Trophoblast cell (in vitro differentiated cells and primary cell): ENCODE measurements at regions not wholly inside any gene's neighbourhood (a gene's known extent, or its start where the extent isn't known, plus 50 kb on each side); places are given as distances from the start of the nearest gene placed in this dataset.

ENCODE experiments used
- DNase-seq, 2 donors: peaks; one replicate each; pipeline ENCODE4 v3.0.0-alpha.2; 2016
- H2AFZ ChIP-seq: 2 replicates; pipeline ENCODE4 v1.6.1; 2013; ENCODE audit warnings: low read length, moderate library complexity, mild to moderate bottlenecking; ENCODE audit not compliant: insufficient read depth, poor library complexity
- H2AK5ac ChIP-seq: 2 replicates; pipeline ENCODE4 v1.6.1; 2013; ENCODE audit warnings: mild to moderate bottlenecking, low read length
- H2BK120ac ChIP-seq: 2 replicates; pipeline ENCODE4 v1.6.1; 2013; ENCODE audit warnings: low read length, mild to moderate bottlenecking, moderate library complexity; ENCODE audit not compliant: insufficient read depth, poor library complexity
- H2BK12ac ChIP-seq: 2 replicates; pipeline ENCODE4 v1.6.1; 2013; ENCODE audit warnings: mild to moderate bottlenecking, low read length, moderate library complexity
- H2BK5ac ChIP-seq: 2 replicates; pipeline ENCODE4 v1.6.1; 2013; ENCODE audit warnings: low read length, low read depth, moderate library complexity, mild to moderate bottlenecking; ENCODE audit not compliant: poor library complexity
- H3K14ac ChIP-seq: 2 replicates; pipeline ENCODE4 v1.6.1; 2013; ENCODE audit warnings: mild to moderate bottlenecking, low read length
- H3K18ac ChIP-seq: 2 replicates; pipeline ENCODE4 v1.6.1; 2013; ENCODE audit warnings: mild to moderate bottlenecking, low read length
- H3K23ac ChIP-seq: 2 replicates; pipeline ENCODE4 v1.6.1; 2013; ENCODE audit warnings: low read length
- H3K27ac ChIP-seq: 2 replicates; pipeline ENCODE4 v1.5.1; 2013; ENCODE audit warnings: low read depth, mild to moderate bottlenecking, inconsistent platforms, low read length, moderate library complexity
- H3K27me3 ChIP-seq: 2 replicates; pipeline ENCODE4 v1.6.1; 2013; ENCODE audit warnings: inconsistent platforms, mild to moderate bottlenecking, low read length, moderate library complexity; ENCODE audit not compliant: insufficient read depth
- H3K36me3 ChIP-seq, 2 experiments: 1 replicate in 1 of 2; 2 replicates in 1 of 2; pipeline ENCODE4 v1.6.1; 2013; ENCODE audit warnings: low read length in 2 of 2, mild to moderate bottlenecking in 2 of 2, moderate library complexity in 1 of 2; ENCODE audit not compliant: insufficient read depth in 2 of 2, control insufficient read depth in 1 of 2
- H3K4ac ChIP-seq: 2 replicates; pipeline ENCODE4 v1.6.1; 2013; ENCODE audit warnings: low read depth, mild to moderate bottlenecking, low read length, moderate library complexity
- H3K4me1 ChIP-seq, 2 experiments: 1 replicate in 1 of 2; 2 replicates in 1 of 2; pipeline ENCODE4 v1.6.1; 2013; ENCODE audit warnings: low read length in 2 of 2, mild to moderate bottlenecking in 2 of 2, moderate library complexity in 1 of 2; ENCODE audit not compliant: insufficient read depth in 2 of 2, control insufficient read depth in 1 of 2
- H3K4me2 ChIP-seq: 2 replicates; pipeline ENCODE4 v1.6.1; 2013; ENCODE audit warnings: inconsistent platforms, mild to moderate bottlenecking, low read length, moderate library complexity
- H3K4me3 ChIP-seq: 2 replicates; pipeline ENCODE4 v1.5.1; 2013; ENCODE audit warnings: mild to moderate bottlenecking, low read depth, low read length, inconsistent platforms
- H3K79me1 ChIP-seq: one replicate; pipeline ENCODE4 v1.6.1; 2013; ENCODE audit warnings: low read length
- H3K79me2 ChIP-seq: 2 replicates; pipeline ENCODE4 v1.6.1; 2013; ENCODE audit warnings: low read length, mild to moderate bottlenecking; ENCODE audit not compliant: control insufficient read depth, insufficient read depth, poor library complexity
- H3K9ac ChIP-seq: 2 replicates; pipeline ENCODE4 v1.6.1; 2013; ENCODE audit warnings: mild to moderate bottlenecking, low read length
- H3K9me3 ChIP-seq: 2 replicates; pipeline ENCODE4 v1.6.1; 2013; ENCODE audit warnings: low read depth, mild to moderate bottlenecking, control low read depth, inconsistent platforms, low read length; ENCODE audit not compliant: insufficient read depth
- H4K12ac ChIP-seq: 2 replicates; pipeline ENCODE4 v1.6.1; 2013; ENCODE audit warnings: low read depth, mild to moderate bottlenecking, low read length, moderate library complexity
- H4K8ac ChIP-seq: 2 replicates; pipeline ENCODE4 v1.6.1; 2013; ENCODE audit warnings: low read depth, mild to moderate bottlenecking, low read length, moderate library complexity
- H4K91ac ChIP-seq: one replicate; pipeline ENCODE4 v1.6.1; 2013; ENCODE audit warnings: low read depth, mild to moderate bottlenecking, low read length, moderate library complexity
- WGBS: extraction: QIAGEN DNeasy Blood & Tissue Kit; methylation state at CpG from one replicate; pipeline ENCODE4 v1.1.7; 2013; ENCODE audit warnings: missing lambda C conversion rate; ENCODE audit not compliant: insufficient read length, insufficient coverage; ENCODE audit errors: extremely low coverage; 5-methylcytosine and 5-hydroxymethylcytosine counted together

DNA sequence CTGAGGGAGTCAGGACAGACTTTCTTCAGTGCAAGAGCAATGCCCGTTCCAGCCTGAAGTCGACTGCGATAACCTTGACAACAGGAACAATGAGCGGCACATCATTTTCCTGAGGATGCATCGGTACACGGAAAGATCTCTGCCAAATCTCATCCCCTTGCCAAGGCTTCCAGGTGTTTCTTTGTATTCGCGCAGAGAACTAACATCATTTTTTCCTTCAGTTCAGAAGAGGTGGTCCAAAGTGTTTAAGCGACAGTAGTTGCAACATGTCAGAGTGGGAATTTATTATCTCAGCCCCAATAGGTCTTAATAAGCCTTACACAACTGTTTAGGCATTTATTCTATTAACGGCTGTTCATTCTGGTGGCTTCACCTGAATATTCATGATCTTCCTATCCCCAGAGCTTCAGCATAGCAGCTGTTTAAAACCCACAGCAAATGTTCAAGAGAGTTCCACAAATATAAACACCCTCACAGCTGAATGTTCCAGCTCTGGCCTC, 129.7 kb upstream of the NFIA start:
- H4K12ac ChIP-seq: no peak overlapping the region
- no peak overlapping the region for H2AFZ ChIP-seq
- no peaks in the 10 kb centered on the region for H3K36me3 ChIP-seq
- no peak overlapping the region for H3K4me2 ChIP-seq
- H4K8ac ChIP-seq: no peak overlapping the region
- no peak overlapping the region for H3K27ac ChIP-seq
- no peaks in the 10 kb centered on the region for H3K79me1 ChIP-seq
- H2BK5ac ChIP-seq: no peak overlapping the region
- DNase-seq: no peak
- H3K18ac ChIP-seq: no peak overlapping the region
- H3K4me1 ChIP-seq: peaks cover 0 to 3% of the 10 kb centered on the region in 2 experiments
- H3K4ac ChIP-seq: no peak overlapping the region
- no peak overlapping the region for H3K9ac ChIP-seq
- no peak overlapping the region for H2AK5ac ChIP-seq
- H2BK120ac ChIP-seq: no peak overlapping the region
- no peak overlapping the region for H4K91ac ChIP-seq
- H3K79me2 ChIP-seq: no peaks in the 10 kb centered on the region
- WGBS: no CpG with 5 or more reads among the region's 10 CpGs
- H2BK12ac ChIP-seq: no peak overlapping the region
- H3K14ac ChIP-seq: no peak overlapping the region
- no peak overlapping the region for H3K23ac ChIP-seq
- no peaks in the 10 kb centered on the region for H3K27me3 ChIP-seq
- no peak overlapping the region for H3K4me3 ChIP-seq
- H3K9me3 ChIP-seq: peaks cover 3% of the 10 kb centered on the region

DNA sequence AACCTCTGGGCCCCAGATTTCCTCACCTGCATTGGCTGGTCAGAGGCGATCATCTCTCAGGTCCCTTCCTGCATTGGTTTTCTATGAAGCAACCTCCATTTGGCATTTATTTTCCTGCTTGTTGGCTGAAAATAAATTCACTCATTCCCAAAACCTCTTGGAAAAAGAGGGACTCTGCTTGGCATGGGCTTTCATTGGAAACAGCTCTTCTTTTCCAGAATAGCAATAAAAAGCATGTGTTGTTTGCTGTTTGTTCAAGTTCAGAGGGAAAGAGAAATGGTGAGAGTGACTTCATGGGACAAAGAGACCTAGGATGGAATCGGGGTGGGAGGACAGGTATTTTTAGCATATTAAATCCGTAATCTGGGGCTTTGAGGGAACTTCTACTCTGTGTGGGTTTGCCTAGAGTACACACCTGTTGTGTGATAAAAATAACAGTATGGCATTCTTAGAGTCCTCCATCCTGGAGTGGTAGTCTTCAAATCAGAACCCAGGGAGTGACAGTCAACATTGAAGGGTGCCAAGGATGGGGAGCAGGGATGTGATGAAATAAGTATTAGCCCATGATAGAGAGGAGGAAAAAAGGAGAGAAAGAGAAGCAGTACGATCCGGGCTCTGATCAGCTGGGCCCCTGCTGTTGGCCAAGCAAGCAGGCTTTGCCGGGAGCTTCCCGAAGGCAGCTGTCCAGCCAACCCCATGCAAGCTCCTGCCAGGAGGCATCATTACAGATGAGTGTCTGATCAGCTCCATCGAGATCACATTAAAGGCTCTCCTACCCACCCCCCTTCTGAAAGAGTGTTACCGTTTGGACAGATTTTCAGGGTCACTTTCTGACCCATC, 131.9 kb upstream of the NFIA start:
- Histone ChIP-seq H4K12ac (no peak overlapping the region), H3K79me2 (no peaks in the 10 kb centered on the region), H3K27ac (no peak overlapping the region), H3K4ac (no peak overlapping the region), H3K14ac (no peak overlapping the region), H4K91ac (no peak overlapping the region), H2BK12ac (no peak overlapping the region), H3K9me3 (peaks cover 3% of the 10 kb centered on the region), H2AK5ac (no peak overlapping the region), H3K4me3 (no peak overlapping the region), H3K36me3 (no peaks in the 10 kb centered on the region), H3K9ac (no peak overlapping the region), H4K8ac (no peak overlapping the region), H3K18ac (no peak overlapping the region), H3K4me1 (peaks cover 0 to 3% of the 10 kb centered on the region in 2 experiments), H2BK120ac (no peak overlapping the region), H3K79me1 (no peaks in the 10 kb centered on the region), H3K23ac (no peak overlapping the region), H3K27me3 (no peaks in the 10 kb centered on the region), H3K4me2 (no peak overlapping the region), H2BK5ac (no peak overlapping the region), H2AFZ (no peak overlapping the region)
- DNase-seq: no peak
- WGBS: no CpG with 5 or more reads among the region's 9 CpGs

DNA sequence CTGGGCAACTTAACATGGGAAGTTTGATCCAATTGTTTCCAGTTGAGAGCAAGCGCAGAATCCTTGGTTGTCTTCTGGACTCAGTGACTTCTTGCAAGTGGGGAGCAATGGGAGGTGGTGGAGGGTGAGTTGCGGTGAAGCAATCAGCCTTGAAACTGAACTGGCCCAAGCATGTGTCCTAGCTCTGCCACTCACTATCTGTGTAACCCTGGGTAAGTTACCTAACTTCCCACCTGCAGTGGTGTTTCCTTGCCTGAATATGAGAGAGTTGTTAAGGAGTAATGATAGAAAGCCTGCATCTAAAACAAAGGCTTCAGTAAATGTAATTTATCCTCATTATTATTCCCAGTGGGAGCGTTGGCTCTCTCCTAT, 132.5 kb upstream of the NFIA start:
- Histone ChIP-seq H3K4me2 (no peak overlapping the region), H3K27me3 (no peaks in the 10 kb centered on the region), H2BK12ac (no peak overlapping the region), H3K9ac (no peak overlapping the region), H2BK120ac (no peak overlapping the region), H2BK5ac (no peak overlapping the region), H3K27ac (no peak overlapping the region), H3K4me1 (peaks cover 0 to 3% of the 10 kb centered on the region in 2 experiments), H3K79me2 (no peaks in the 10 kb centered on the region), H3K4ac (no peak overlapping the region), H2AFZ (no peak overlapping the region), H3K36me3 (no peaks in the 10 kb centered on the region), H2AK5ac (no peak overlapping the region), H3K4me3 (no peak overlapping the region), H3K79me1 (no peaks in the 10 kb centered on the region), H3K9me3 (peaks cover 3% of the 10 kb centered on the region), H3K23ac (no peak overlapping the region), H3K14ac (no peak overlapping the region), H4K8ac (no peak overlapping the region), H3K18ac (no peak overlapping the region), H4K91ac (no peak overlapping the region), H4K12ac (no peak overlapping the region)
- DNase-seq: no peak
- no CpG with 5 or more reads among the region's 3 CpGs for WGBS

DNA sequence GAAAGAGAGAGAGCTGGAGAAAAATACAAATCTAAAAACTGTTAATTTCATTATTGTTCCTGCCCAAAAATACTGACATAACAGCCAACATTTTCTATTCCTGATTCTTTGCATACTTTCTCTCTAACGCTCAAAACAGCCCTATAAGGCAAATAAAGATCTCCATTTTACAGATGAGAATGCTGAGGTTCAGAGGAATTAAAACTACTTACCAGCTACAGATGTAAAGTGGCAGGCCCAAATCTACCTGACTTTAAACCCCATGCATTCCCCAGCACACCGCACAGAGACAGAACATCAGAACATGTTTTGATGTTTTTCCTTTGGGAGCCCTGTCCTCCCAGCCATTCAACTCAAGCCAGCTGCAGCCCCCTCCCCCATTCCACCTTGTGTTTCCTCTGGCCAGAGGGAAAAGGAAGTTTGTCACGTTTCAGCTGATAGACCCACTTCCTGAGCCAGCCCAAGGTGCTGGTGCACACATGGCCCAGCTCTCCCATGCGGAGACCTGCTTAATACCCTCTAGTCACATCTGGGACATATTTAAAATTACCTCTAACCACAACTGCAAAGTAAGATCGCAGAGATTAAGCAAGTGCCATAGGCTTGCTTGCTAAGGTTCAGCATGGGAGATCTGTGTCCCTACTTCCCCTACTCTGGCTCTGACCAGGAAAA, 133.1 kb upstream of the NFIA start:
- no peak overlapping the region for H4K91ac ChIP-seq
- no peak overlapping the region for H3K4me2 ChIP-seq
- no peak overlapping the region for H4K12ac ChIP-seq
- no peak overlapping the region for H3K14ac ChIP-seq
- no peak overlapping the region for H3K18ac ChIP-seq
- no peaks in the 10 kb centered on the region for H3K27me3 ChIP-seq
- H3K27ac ChIP-seq: no peak overlapping the region
- H2AFZ ChIP-seq: no peak overlapping the region
- H3K36me3 ChIP-seq: no peaks in the 10 kb centered on the region
- H2AK5ac ChIP-seq: no peak overlapping the region
- H3K4me3 ChIP-seq: no peak overlapping the region
- WGBS: no CpG with 5 or more reads among the region's 5 CpGs
- peaks cover 2% of the 10 kb centered on the region for H3K9me3 ChIP-seq
- H2BK120ac ChIP-seq: no peak overlapping the region
- H4K8ac ChIP-seq: no peak overlapping the region
- H2BK12ac ChIP-seq: no peak overlapping the region
- no peaks in the 10 kb centered on the region for H3K79me1 ChIP-seq
- H3K9ac ChIP-seq: no peak overlapping the region
- no peak overlapping the region for H3K23ac ChIP-seq
- H2BK5ac ChIP-seq: no peak overlapping the region
- H3K4ac ChIP-seq: no peak overlapping the region
- DNase-seq: no peak
- H3K79me2 ChIP-seq: no peaks in the 10 kb centered on the region
- H3K4me1 ChIP-seq: peaks cover 0 to 3% of the 10 kb centered on the region in 2 experiments
